G401 (cell line): ENCODE measurements at regions not wholly inside any gene's neighbourhood (a gene's known extent, or its start where the extent isn't known, plus 50 kb on each side); places are given as distances from the start of the nearest gene placed in this dataset.
"Not testable (repeated sequence)": the region's sequence is repeated elsewhere in the genome, so short reads cannot be mapped to it uniquely, and the experiment has no call there.

Experiments used
- DNase-seq: peaks from one replicate; pipeline ENCODE4 v3.0.0-alpha.2; 2015; ENCODE audit warnings: low spot score
- in situ Hi-C: cut with HindIII; loops from 2 replicates; pipeline ENCODE4 v1.10.0; 2016; ENCODE audit warnings: low sequenced_read_pairs, mixed read lengths

- in situ Hi-C loops, result no loop called here
- no peak for DNase-seq
These were observed 484.6 kb downstream of the TSHZ3 start for GRCh38 chr19:30864391-30865215.

GRCh38 chr19:30862876-30863275 lies 486.4 kb downstream of the TSHZ3 start:
- in situ Hi-C loops, result no loop called here

GRCh38 chr19:30861919-30862318 lies 487.3 kb downstream of the TSHZ3 start:
- DNase-seq, result no peak
- in situ Hi-C loops, result no loop called here

More at GRCh38 chr19:30862876-30863275, 486.4 kb downstream of the TSHZ3 start:
- DNase-seq, result no peak

GRCh38 chr19:30857966-30858490 lies 485.8 kb downstream of the ZNF536 start:
- DNase-seq, result no peak
- in situ Hi-C loops, result no loop called here

- no peak for DNase-seq
- in situ Hi-C loops, result no loop called here
These were observed 485.2 kb downstream of the ZNF536 start for GRCh38 chr19:30857388-30857787.

GRCh38 chr19:30856786-30857185 lies 484.6 kb downstream of the ZNF536 start:
- in situ Hi-C loops, result no loop called here
- DNase-seq, result no peak

GRCh38 chr19:30856376-30856775 lies 484.2 kb downstream of the ZNF536 start:
- in situ Hi-C loops, result no loop called here

GRCh38 chr19:30855442-30855841 lies 483.3 kb downstream of the ZNF536 start:
- in situ Hi-C loops, result no loop called here
- DNase-seq, result no peak

More at GRCh38 chr19:30856376-30856775, 484.2 kb downstream of the ZNF536 start:
- DNase-seq, result no peak

- in situ Hi-C loops, result no loop called here
- DNase-seq, result no peak
These were observed 482.5 kb downstream of the ZNF536 start for GRCh38 chr19:30854661-30855060.

GRCh38 chr19:30854207-30854606 lies 482.0 kb downstream of the ZNF536 start:
- DNase-seq, result no peak
- in situ Hi-C loops, result no loop called here

GRCh38 chr19:30853036-30853435 lies 480.9 kb downstream of the ZNF536 start:
- in situ Hi-C loops, result no loop called here
- DNase-seq, result no peak

GRCh38 chr19:30852168-30852567 lies 480.0 kb downstream of the ZNF536 start:
- DNase-seq, result no peak

GRCh38 chr19:30851646-30852045 lies 479.5 kb downstream of the ZNF536 start:
- DNase-seq, result no peak
- in situ Hi-C loops, result no loop called here

More at GRCh38 chr19:30852168-30852567, 480.0 kb downstream of the ZNF536 start:
- in situ Hi-C loops, result no loop called here

GRCh38 chr19:30848636-30849425 lies 476.6 kb downstream of the ZNF536 start:
- no peak for DNase-seq
- in situ Hi-C loops, result no loop called here

- in situ Hi-C loops, result no loop called here
- no peak for DNase-seq
These were observed 473.9 kb downstream of the ZNF536 start for GRCh38 chr19:30846102-30846501.

- in situ Hi-C loops, result no loop called here
- DNase-seq, result no peak
These were observed 470.7 kb downstream of the ZNF536 start for GRCh38 chr19:30842926-30843325.

- in situ Hi-C loops, result no loop called here
- no peak for DNase-seq
These were observed 469.8 kb downstream of the ZNF536 start for GRCh38 chr19:30841934-30842333.

- in situ Hi-C loops, result no loop called here
- no peak for DNase-seq
These were observed 458.7 kb downstream of the ZNF536 start for GRCh38 chr19:30830875-30831274.

- DNase-seq, in situ Hi-C loops: not testable (repeated sequence)
These were observed 453.3 kb downstream of the ZNF536 start for GRCh38 chr19:30825505-30825904.

- in situ Hi-C loops, result no loop called here
- DNase-seq, result no peak
These were observed 452.6 kb downstream of the ZNF536 start for GRCh38 chr19:30824809-30825208.
